HG03460 (cell line): ENCODE measurements at regions not wholly inside any gene's neighbourhood (a gene's known extent, or its start where the extent isn't known, plus 50 kb on each side); places are given as distances from the start of the nearest gene placed in this dataset.
"Not testable (repeated sequence)": the region's sequence is repeated elsewhere in the genome, so short reads cannot be mapped to it uniquely, and the experiment has no call there.

ENCODE experiments used
- ATAC-seq: cut with Tn5 transposase; IDR thresholded peaks from one replicate; pipeline ENCODE4 v1.9.1; 2021; ENCODE audit not compliant: unreplicated experiment

GRCh38 chr1:245102149-245102548 is 52.6 kb upstream of the KIF26B start:
- ATAC-seq: not testable (repeated sequence)

GRCh38 chr1:245099401-245099800 is 55.4 kb upstream of the KIF26B start:
- no peak for ATAC-seq

- ATAC-seq: no peak
Observed at GRCh38 chr1:245098924-245099323, 55.9 kb upstream of the KIF26B start.

GRCh38 chr1:245096311-245097066 is 58.3 kb upstream of the KIF26B start:
- no peak for ATAC-seq

GRCh38 chr1:245095903-245096302 is 58.9 kb upstream of the KIF26B start:
- ATAC-seq: no peak

GRCh38 chr1:245094954-245095353 is 59.8 kb upstream of the KIF26B start:
- ATAC-seq: no peak

GRCh38 chr1:245094092-245094491 is 60.7 kb upstream of the KIF26B start:
- no peak for ATAC-seq

- no peak for ATAC-seq
Observed at GRCh38 chr1:245092638-245092976, 62.2 kb upstream of the KIF26B start.

GRCh38 chr1:245091818-245092637 is 62.8 kb upstream of the KIF26B start:
- ATAC-seq: no peak

GRCh38 chr1:245091171-245091621 is 63.6 kb upstream of the KIF26B start:
- ATAC-seq: no peak

- ATAC-seq: no peak
Observed at GRCh38 chr1:245090491-245091090, 64.2 kb upstream of the KIF26B start.

GRCh38 chr1:245087723-245088122 is 67.1 kb upstream of the KIF26B start:
- no peak for ATAC-seq

- ATAC-seq: no peak
Observed at GRCh38 chr1:245086389-245086969, 68.3 kb upstream of the KIF26B start.

GRCh38 chr1:245085508-245086095 is 69.2 kb upstream of the KIF26B start:
- ATAC-seq: no peak

GRCh38 chr1:245084551-245084950 is 70.2 kb upstream of the KIF26B start:
- no peak for ATAC-seq

GRCh38 chr1:245079021-245079609 is 75.7 kb upstream of the KIF26B start:
- no peak for ATAC-seq

GRCh38 chr1:245074898-245075297 is 79.9 kb upstream of the KIF26B start:
- no peak for ATAC-seq

GRCh38 chr1:245074232-245074747 is 80.5 kb upstream of the KIF26B start:
- no peak for ATAC-seq

GRCh38 chr1:245070836-245071615 is 83.8 kb upstream of the KIF26B start:
- ATAC-seq: no peak

GRCh38 chr1:245067257-245067656 is 87.5 kb upstream of the KIF26B start:
- no peak for ATAC-seq
